ENCODE measurements at regions not wholly inside any gene's neighbourhood (a gene's known extent, or its start where the extent isn't known, plus 50 kb on each side); places are given as distances from the start of the nearest gene placed in this dataset.
"Not testable (repeated sequence)": the region's sequence is repeated elsewhere in the genome, so short reads cannot be mapped to it uniquely, and the experiment has no call there.

DNA sequence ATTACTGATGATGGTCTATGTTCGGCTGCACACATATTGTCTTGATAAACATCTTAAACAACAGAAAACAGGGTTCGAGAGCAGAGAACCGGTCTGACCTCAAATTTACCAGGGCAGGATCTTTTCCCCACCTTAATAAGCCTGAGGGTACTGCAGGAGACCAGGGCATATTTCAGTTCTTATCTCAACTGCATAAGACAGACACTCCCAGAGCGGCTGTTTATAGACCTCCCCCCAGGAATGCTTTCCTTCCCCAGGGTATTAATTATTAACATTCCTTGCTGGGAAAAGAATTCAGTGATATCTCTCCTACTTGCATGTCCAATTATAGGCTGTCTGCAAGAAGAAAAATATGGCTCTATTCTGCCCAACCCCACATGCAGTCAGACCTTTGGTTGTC lies 871.6 kb downstream of the DNAH5 start:
- TF ChIP-seq YY1 (IDR thresholded peaks at IDR 0.05; ENCODE audit: insufficient read depth, insufficient read length); SUZ12 (IDR thresholded peaks at IDR 0.05; ENCODE audit: extremely low read depth, insufficient read depth, insufficient read length); ZNF274 (IDR thresholded peaks at IDR 0.05; ENCODE audit: low read depth, low read length): not testable (repeated sequence)

Data from NT2/D1 (cell line).